GM19239 (cell line): ENCODE measurements at regions not wholly inside any gene's neighbourhood (a gene's known extent, or its start where the extent isn't known, plus 50 kb on each side); places are given as distances from the start of the nearest gene placed in this dataset.
"Not testable (repeated sequence)": the region's sequence is repeated elsewhere in the genome, so short reads cannot be mapped to it uniquely, and the experiment has no call there.

Source experiments
- DNase-seq: peaks from one replicate; pipeline ENCODE4 v3.0.0; 2011; ENCODE audit warnings: low spot score; ENCODE audit not compliant: insufficient read length
- FAIRE-seq: peaks from 2 replicates; lab custom pipeline; 2011; peaks lifted over from hg19 to GRCh38; lab: Jason Lieb, UNC

GRCh38 chr1:95832370-95832769 lies 598.4 kb downstream of the RWDD3 start:
- no peak for DNase-seq
- no peak for FAIRE-seq

- FAIRE-seq (no peak), DNase-seq (no peak)
Observed at GRCh38 chr1:95849439-95849838, 615.4 kb downstream of the RWDD3 start.

- FAIRE-seq (no peak), DNase-seq (no peak)
Observed at GRCh38 chr1:95850165-95850649, 616.2 kb downstream of the RWDD3 start.

- no peak for FAIRE-seq
- no peak for DNase-seq
Observed at GRCh38 chr1:95850763-95851162, 616.8 kb downstream of the RWDD3 start.

GRCh38 chr1:95852483-95853070 lies 618.6 kb downstream of the RWDD3 start:
- DNase-seq (no peak), FAIRE-seq (no peak)

GRCh38 chr1:95854457-95854856 lies 620.4 kb downstream of the RWDD3 start:
- DNase-seq (no peak), FAIRE-seq (no peak)

GRCh38 chr1:95863086-95863485 lies 629.1 kb downstream of the RWDD3 start:
- DNase-seq (no peak), FAIRE-seq (no peak)

GRCh38 chr1:95865769-95866168 lies 631.8 kb downstream of the RWDD3 start:
- DNase-seq (no peak), FAIRE-seq (no peak)

- DNase-seq = no peak
- FAIRE-seq = no peak
Observed at GRCh38 chr1:95876276-95876675, 642.3 kb downstream of the RWDD3 start.

GRCh38 chr1:95879498-95880050 lies 645.6 kb downstream of the RWDD3 start:
- no peak for FAIRE-seq
- DNase-seq = no peak

GRCh38 chr1:95888941-95889390 lies 655.0 kb downstream of the RWDD3 start:
- FAIRE-seq (no peak), DNase-seq (no peak)

- FAIRE-seq = no peak
- DNase-seq = no peak
Observed at GRCh38 chr1:95889400-95889799, 655.4 kb downstream of the RWDD3 start.

- DNase-seq = no peak
- no peak for FAIRE-seq
Observed at GRCh38 chr1:95893921-95894320, 659.9 kb downstream of the RWDD3 start.

- DNase-seq = no peak
- FAIRE-seq = no peak
Observed at GRCh38 chr1:95903060-95903459, 669.0 kb downstream of the RWDD3 start.

GRCh38 chr1:95905818-95906395 lies 671.9 kb downstream of the RWDD3 start:
- FAIRE-seq (no peak), DNase-seq (no peak)

- FAIRE-seq, DNase-seq: not testable (repeated sequence)
Observed at GRCh38 chr1:95911739-95912138, 677.7 kb downstream of the RWDD3 start.

GRCh38 chr1:95916616-95917015 lies 682.6 kb downstream of the RWDD3 start:
- FAIRE-seq = no peak
- DNase-seq = no peak

GRCh38 chr1:95924684-95925083 lies 690.7 kb downstream of the RWDD3 start:
- no peak for FAIRE-seq
- DNase-seq = no peak

GRCh38 chr1:95926331-95926730 lies 692.3 kb downstream of the RWDD3 start:
- no peak for DNase-seq
- no peak for FAIRE-seq

- FAIRE-seq (no peak), DNase-seq (no peak)
Observed at GRCh38 chr1:95927061-95927460, 693.1 kb downstream of the RWDD3 start.

GRCh38 chr1:95935719-95936118 lies 701.7 kb downstream of the RWDD3 start:
- FAIRE-seq (no peak), DNase-seq (no peak)
